NCI-H146 (cell line): ENCODE measurements at regions not wholly inside any gene's neighbourhood (a gene's known extent, or its start where the extent isn't known, plus 50 kb on each side); places are given as distances from the start of the nearest gene placed in this dataset.
"Not testable (repeated sequence)": the region's sequence is repeated elsewhere in the genome, so short reads cannot be mapped to it uniquely, and the experiment has no call there.

Experiments used
- DNase-seq: peaks from one replicate; lab custom pipeline; 2025; lab: John Stamatoyannopoulos, UW

- DNase-seq = no peak
These were observed 363.7 kb downstream of the ADAM29 start for GRCh38 chr4:175281894-175282293.

- DNase-seq = no peak
These were observed 364.2 kb downstream of the ADAM29 start for GRCh38 chr4:175282407-175282806.

- DNase-seq = no peak
These were observed 372.2 kb downstream of the ADAM29 start for GRCh38 chr4:175290401-175290800.

- DNase-seq = no peak
These were observed 379.9 kb downstream of the ADAM29 start for GRCh38 chr4:175297965-175298565.

DNA sequence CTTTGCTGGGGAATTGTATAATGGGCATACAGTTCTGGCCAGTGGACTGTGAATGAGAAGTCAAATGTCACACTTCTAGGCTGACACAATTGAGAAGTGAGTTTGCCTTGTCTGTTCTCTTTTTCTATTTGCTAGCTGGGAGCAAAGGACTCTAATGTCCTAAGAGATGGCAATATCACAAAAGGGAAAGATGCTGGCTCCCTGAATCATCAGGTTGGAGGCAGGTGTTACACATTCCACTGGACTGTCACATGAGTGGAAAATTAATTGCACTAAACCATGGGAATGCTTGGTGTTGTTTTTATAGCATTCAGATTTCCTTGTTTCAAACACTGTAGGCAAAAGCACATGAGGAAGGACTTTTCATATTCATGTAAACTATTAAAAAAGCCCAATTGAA is 388.3 kb downstream of the ADAM29 start:
- DNase-seq = no peak

DNA sequence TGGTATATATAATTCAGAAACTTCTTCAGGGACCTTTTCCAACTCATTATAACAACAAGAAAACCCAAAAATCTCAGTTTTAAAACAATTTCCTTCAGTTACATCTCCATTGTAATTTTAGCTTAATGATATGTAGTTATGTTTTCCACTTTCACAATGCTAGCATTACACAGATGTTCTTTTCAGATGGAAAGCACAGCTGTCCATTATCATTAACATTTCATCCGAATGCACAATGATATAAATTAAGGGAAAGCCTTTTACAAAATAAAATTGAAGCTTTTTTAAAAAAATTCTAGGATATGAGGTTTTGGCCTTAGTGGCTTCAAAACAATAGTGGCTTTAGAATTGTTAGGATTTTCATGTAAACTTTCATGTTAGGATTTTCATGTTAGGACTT is 389.2 kb downstream of the ADAM29 start:
- DNase-seq = no peak

DNA sequence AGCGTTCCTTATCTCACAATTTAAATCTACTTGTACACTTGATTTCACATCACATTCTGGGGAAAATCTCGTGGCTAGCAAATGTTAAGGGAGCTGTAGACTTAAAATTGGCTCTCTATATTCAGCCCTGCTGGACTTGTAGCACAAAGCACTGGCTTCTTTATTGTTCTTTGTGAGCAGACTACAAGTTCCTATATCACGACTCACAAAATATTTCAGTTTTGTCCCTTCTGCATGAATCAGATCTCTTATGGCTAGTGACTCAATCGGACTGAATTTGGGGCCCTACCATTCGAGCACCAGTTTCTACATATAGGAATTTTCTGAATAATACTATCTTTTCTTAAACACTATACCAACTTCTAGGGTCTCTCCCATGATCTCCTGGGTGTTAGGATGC is 390.1 kb downstream of the ADAM29 start:
- DNase-seq = no peak

GRCh38 chr4:175309041-175309440 is 390.9 kb downstream of the ADAM29 start:
- no peak for DNase-seq

DNA sequence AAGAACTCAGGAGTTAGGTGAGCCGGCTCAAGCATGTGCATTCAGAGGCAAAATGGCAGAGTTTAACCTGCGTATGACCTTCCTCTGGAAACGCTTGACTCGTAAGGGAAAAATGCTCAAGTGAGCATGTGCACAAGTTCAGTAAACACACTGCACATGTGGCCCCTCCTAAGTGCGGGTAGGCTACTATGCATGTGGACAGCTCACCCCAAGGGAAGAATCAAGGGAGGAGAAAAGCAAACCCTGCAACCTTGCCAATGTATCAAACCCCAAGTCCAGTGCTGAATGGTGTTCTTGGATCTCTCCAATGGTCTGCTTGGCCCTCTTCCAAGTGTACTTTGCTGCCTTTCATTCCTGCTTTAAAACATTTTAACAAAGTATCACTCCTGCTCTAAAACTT is 407.1 kb downstream of the ADAM29 start:
- no peak for DNase-seq

DNA sequence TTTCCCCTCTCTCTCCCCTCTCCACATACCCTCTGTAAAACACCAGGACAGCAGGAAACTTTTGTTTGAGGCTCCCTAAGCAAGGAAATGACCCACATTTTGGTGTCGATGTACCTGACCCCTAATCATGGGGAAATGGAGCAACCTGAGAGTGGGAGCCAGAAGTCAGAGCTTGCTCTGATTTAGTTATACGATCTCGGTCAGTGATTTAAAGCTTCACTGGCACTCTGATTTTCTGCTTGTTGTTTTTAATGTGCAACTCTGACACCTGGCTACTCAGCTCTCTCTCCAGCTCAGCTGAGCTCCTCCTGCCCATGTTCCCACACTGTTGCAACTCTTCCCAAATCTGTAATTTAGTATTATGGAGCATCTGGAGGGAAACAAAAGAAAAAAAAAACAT is 408.6 kb downstream of the ADAM29 start:
- no peak for DNase-seq

- no peak for DNase-seq
These were observed 412.1 kb downstream of the ADAM29 start for GRCh38 chr4:175330236-175330635.

DNA sequence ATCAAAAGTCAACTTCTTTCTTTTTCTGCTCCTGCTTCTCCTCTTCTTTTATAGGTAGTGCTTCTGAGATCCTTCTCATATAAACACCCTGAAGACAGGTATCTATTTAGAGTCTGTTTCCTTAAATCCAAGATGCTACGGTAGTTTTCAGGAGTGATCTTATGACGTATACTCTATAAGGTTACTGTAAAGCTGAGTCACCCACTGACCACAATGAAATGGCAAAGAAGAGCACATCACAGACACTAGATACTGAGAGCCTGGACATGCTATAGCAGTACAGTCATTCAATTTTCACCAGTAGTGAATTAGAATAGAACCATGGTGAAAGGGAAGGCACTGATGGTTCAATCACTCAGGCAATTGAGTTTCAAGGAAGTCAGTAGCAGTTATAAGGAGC is 412.5 kb downstream of the ADAM29 start:
- no peak for DNase-seq

- no peak for DNase-seq
These were observed 417.2 kb downstream of the ADAM29 start for GRCh38 chr4:175335331-175335730.

DNA sequence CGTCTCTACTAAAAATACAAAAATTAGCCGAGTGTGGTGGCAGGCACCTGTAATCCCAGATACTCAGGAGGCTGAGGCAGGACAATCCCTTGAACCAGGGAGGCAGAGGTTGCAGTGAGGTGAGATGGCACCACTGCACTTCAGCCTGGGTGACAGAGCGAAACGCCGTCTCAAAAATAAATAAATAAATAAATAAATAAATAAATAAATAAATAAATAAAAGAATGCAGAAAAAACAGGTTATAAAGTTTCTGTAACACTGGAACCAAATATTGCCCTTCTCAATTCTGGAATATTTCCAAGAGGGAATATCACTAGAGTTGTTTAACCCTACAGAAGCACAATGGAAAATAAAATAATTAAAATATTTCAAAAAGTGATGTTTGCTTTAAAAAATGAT is 418.4 kb downstream of the ADAM29 start:
- DNase-seq = not testable (repeated sequence)

GRCh38 chr4:175339100-175339707 is 421.0 kb downstream of the ADAM29 start:
- DNase-seq = no peak

- DNase-seq = no peak
These were observed 423.1 kb downstream of the ADAM29 start for GRCh38 chr4:175341203-175341755.

- no peak for DNase-seq
These were observed 428.2 kb downstream of the ADAM29 start for GRCh38 chr4:175346376-175346775.

GRCh38 chr4:175350246-175350645 is 432.1 kb downstream of the ADAM29 start:
- no peak for DNase-seq

DNA sequence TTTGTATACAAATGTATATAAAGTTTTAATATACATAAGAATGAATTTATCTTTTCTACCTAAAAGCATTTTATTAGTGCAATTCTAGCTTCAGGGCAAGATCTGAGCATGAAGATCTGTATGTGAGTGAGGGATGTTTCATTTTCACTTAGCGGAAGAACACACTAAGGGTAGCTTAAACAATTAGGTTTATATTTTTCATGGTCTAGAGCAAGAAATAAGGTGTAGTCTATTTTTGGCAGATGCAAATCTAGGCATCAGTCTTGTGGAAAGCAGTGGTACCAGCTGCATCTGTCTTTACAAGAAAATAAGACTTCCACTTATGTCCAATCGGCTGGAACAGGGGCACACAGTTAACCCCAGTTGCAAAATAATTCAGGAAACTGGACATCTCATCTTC is 433.3 kb downstream of the ADAM29 start:
- DNase-seq = no peak

- no peak for DNase-seq
These were observed 443.0 kb downstream of the GPM6A start for GRCh38 chr4:175369087-175369486.

DNA sequence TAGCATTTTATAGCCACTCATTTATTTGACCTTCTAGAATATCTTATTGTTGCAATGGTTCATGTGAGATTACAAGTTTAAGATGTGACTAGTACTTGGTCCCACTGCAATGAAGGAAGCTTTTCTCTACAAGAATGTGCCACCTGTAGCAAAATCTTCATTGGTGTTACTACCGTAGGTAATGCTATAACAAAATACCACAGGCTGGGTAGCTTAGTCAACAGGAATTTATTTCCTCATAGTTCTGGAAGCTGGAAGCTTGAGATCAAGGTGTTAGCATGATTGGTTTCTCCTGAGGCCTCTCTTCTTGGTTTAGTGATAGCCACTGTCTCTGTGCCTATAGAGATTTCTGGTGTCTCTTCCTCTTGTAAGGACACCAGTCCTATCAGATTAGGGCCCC is 441.0 kb downstream of the GPM6A start:
- DNase-seq = no peak

GRCh38 chr4:175373031-175373430 is 439.0 kb downstream of the GPM6A start:
- no peak for DNase-seq

DNA sequence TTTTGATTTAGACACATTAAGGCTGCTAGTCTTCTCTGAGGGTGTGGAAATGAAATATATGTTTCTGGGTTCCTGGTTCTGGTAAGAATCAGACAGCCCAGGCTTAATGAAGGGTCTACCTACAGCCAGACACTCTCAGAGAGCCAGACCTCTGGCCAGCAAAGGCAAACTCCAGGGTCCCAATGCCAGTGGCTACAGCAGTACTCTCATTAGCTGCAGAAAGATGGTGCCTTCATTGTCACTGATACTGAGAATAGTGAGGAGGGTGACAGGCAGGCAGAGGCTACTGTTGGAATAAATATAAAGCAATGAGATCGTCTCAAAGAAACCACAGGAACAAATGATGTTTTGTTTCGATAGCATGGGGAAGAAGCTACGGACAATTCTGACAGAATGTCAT is 437.6 kb downstream of the GPM6A start:
- no peak for DNase-seq
